NCI-H1417 (cell line): ENCODE measurements at regions not wholly inside any gene's neighbourhood (a gene's known extent, or its start where the extent isn't known, plus 50 kb on each side); places are given as distances from the start of the nearest gene placed in this dataset.

Experiments
- DNase-seq, 3 experiments: peaks; one replicate each; lab custom pipeline; 2025; lab: John Stamatoyannopoulos, UW

GRCh38 chr6:154561750-154562149 is 51.3 kb upstream of the CNKSR3 start:
- no peak for DNase-seq

GRCh38 chr6:154565331-154565730 is 54.8 kb upstream of the CNKSR3 start:
- DNase-seq: no peak

- no peak for DNase-seq
Observed at GRCh38 chr6:154566866-154567265, 56.4 kb upstream of the CNKSR3 start.

- DNase-seq: peak in 2 of 3 experiments; percentile 71 to 93
Observed at GRCh38 chr6:154567695-154568220, 57.3 kb upstream of the CNKSR3 start.

- DNase-seq: peak in 2 of 3 experiments; percentile 23 to 69
Observed at GRCh38 chr6:154569156-154569862, 58.8 kb upstream of the CNKSR3 start.

- DNase-seq: no peak
Observed at GRCh38 chr6:154570505-154570904, 60.0 kb upstream of the CNKSR3 start.

- DNase-seq: no peak
Observed at GRCh38 chr6:154572556-154572955, 62.1 kb upstream of the CNKSR3 start.

- DNase-seq: no peak
Observed at GRCh38 chr6:154578004-154578559, 67.6 kb upstream of the CNKSR3 start.

GRCh38 chr6:154579046-154579445 is 68.6 kb upstream of the CNKSR3 start:
- no peak for DNase-seq

GRCh38 chr6:154579485-154579884 is 69.0 kb upstream of the CNKSR3 start:
- DNase-seq: no peak

- no peak for DNase-seq
Observed at GRCh38 chr6:154580397-154581135, 70.1 kb upstream of the CNKSR3 start.

- DNase-seq: no peak
Observed at GRCh38 chr6:154582696-154583095, 72.2 kb upstream of the CNKSR3 start.

GRCh38 chr6:154583546-154584188 is 73.2 kb upstream of the CNKSR3 start:
- DNase-seq: no peak

GRCh38 chr6:154590756-154591155 is 80.3 kb upstream of the CNKSR3 start:
- DNase-seq: peak; percentile 93 to 100 (median 97)

GRCh38 chr6:154591234-154591633 is 80.7 kb upstream of the CNKSR3 start:
- DNase-seq: no peak

GRCh38 chr6:154592199-154592860 is 81.8 kb upstream of the CNKSR3 start:
- DNase-seq: no peak

- peak; percentile 14 to 92 (median 48) for DNase-seq
Observed at GRCh38 chr6:154593122-154593521, 82.6 kb upstream of the CNKSR3 start.

GRCh38 chr6:154594496-154595198 is 84.2 kb upstream of the CNKSR3 start:
- no peak for DNase-seq

GRCh38 chr6:154595538-154595937 is 85.1 kb upstream of the CNKSR3 start:
- no peak for DNase-seq

GRCh38 chr6:154596009-154596408 is 85.5 kb upstream of the CNKSR3 start:
- no peak for DNase-seq

GRCh38 chr6:154596701-154597100 is 86.2 kb upstream of the CNKSR3 start:
- DNase-seq: no peak
